MV-4-11 (cell line): ENCODE measurements at regions not wholly inside any gene's neighbourhood (a gene's known extent, or its start where the extent isn't known, plus 50 kb on each side); places are given as distances from the start of the nearest gene placed in this dataset.
A peak's percentile ranks its signal among the peaks of the same experiment; 100 is the strongest.
"Not testable (repeated sequence)": the region's sequence is repeated elsewhere in the genome, so short reads cannot be mapped to it uniquely, and the experiment has no call there.

Experiments
- DNase-seq: peaks from one replicate; lab custom pipeline; 2025; lab: John Stamatoyannopoulos, UW

DNA sequence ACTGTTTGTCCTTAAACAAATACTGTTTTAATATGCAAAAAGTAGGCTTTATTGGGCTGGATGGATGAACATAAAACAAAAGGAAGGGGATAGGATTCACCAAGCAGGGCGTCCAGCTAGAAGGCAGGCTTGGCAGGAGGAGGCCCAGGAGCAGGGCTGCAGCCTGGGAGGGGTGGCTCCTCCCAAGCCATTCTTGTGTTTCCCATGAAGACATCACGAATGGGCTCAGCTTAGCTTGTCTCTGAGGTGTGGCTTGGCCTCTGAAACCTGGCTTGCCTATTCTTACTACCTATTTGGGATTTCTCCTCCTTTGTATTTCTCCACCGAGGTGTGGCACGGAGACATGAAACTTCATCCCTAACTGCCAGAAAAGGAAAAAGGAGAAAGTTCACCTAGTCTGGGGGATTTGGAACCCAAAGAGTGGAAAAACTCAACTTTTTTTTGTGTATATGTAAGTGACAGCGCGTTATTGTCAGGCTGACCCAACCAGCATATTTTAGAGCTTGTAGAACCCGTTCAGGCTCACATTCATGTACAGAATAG, 481.9 kb upstream of the SPRED2 start:
- no peak for DNase-seq

DNA sequence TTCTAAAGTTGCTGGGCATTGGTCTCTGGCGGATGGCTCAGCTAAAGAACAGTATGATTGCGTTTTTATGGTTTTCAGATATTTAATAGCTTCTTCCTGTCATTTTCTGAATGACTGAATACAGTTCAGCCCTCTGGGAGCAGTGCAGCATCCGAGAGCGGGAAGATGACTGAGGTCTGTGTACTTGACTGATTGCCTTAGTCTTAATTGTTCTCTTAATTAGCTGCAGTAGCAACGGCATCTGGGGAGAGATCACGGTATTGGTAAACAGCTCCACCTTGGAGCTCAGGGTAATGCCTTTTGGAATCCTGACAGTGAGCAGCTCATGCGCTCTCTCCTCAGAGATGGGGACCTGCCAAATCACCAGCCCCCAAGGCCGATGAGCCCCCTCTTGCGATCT, 481.4 kb upstream of the SPRED2 start:
- no peak for DNase-seq

DNA sequence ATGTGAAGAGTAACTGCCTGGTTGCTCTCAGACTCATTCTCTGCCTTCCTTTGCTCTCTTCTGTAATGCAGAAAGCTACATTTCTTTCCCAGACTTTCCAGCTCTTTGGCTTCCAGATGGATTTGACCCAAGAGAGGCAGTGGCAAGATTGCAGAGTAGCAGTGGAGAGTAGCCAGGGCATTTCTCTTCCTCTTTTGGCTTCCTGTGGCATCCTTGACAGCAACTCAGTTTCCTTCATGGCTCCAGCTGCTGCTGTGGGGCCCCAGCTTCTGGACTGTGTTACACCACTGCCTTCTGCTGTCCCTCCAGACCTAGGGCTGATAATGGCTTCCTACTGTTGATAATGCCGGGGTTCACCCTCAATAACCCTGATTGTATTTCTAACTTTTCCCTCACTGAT, 469.4 kb upstream of the SPRED2 start:
- peak; percentile 75 for DNase-seq

DNA sequence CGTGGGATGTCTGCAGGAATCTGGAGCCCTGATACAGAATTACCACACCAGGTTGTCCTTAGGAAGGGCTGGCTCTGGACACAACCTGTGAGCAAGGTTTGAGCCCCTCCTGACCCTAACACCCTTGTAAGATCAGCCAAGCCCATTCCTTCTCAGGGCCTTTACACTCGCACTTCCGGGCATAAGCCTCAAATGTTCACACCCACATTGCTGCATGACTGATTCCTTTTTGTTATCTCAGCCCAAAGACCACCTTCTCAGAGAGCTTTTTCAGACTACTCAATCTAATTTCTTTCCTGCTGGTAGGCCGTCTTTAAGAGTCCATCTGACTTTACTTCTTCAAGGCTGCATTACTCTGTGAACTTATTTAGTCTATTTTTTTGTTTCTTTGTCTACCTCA, 464.0 kb upstream of the SPRED2 start:
- no peak for DNase-seq

DNA sequence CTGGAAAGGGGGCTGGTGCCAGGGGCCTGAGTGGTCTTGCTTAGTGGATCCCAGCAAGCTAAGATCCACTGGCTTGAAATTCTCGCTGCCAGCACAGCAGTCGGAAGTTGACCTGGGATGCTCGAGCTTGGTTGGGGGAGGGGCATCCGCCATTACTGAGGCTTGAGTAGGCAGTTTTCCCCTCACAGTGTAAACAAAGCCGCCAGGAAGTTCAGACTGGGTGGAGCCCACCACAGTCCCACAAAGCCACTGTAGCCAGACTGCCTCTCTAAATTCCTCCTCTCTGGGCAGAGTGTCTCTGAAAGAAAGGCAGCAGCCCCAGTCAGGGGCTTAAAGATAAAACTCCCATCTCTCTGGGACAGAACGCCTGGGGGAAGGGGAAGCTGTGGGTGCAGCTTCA, 457.7 kb upstream of the SPRED2 start:
- DNase-seq = not testable (repeated sequence)

DNA sequence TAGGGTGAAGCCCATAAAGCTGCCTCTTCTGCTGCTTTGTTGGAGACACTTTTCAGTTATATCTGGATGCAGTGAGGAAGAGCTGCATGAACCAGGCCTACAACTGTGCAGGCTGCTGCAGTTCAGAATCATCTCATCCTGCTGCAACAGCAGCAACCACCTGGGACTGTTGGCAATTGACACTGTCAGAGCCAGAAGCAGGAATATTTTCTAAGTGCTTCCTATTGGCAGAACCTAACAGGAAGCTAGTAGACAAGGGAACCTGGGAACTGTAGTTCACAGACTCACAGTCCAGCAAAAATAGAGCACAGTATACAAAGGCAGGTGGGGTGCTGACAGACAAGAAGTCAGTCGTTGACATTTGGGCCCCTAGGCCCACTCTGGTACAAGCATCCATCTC, 452.9 kb upstream of the SPRED2 start:
- DNase-seq = no peak

DNA sequence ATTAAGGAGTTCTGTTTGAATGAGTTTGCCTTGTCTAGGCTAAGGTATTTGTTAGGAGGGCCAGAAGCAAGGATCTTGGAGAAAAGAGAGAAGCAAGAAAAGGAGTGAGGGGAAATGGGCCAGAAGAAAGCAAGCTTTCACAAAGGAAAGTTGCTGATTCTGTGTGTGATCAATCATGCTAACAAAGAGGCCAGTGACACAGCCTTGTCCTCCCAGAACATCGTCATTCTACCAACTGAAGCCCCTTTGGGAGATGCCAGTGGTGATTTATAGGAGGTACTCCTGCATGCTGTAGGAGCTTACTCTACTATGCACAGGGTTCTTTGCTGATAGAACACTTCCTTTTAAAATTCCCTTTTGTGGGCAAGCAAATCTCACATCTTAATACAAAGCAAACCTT, 449.2 kb upstream of the SPRED2 start:
- no peak for DNase-seq

DNA sequence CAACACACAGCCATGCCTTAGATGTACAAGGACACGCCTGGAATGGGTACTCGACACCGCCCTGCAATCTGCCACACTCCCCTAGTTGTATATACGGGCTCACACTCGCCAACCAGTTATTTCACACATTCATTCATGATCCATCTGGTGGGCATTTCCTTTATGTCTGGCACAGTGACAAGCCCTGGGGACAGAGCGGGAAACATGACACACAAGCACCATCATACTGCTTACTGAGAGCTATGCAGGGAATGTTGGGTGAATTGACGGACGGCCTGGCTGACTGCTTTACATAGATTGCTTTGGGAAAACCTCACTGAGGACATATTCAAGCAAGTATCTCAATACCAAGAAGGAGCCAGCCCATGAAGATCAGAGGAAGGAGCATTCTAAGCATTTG, 448.0 kb upstream of the SPRED2 start:
- DNase-seq = no peak

DNA sequence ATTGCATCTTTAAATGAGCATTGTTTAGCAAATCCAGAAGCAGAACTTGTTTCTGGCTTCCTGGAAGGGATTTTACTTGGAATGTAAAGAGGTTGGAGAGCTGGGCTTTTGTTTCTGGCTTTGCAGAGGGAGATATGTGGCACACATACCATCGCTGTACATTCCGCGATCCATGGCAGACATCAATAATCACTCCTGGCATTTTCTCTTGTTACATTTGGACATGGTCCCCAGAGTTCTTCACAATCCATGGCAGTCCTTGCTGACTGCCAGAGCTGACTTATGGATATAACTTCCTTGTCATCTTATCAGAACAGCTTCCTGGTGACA, 445.6 kb upstream of the SPRED2 start:
- DNase-seq = no peak

DNA sequence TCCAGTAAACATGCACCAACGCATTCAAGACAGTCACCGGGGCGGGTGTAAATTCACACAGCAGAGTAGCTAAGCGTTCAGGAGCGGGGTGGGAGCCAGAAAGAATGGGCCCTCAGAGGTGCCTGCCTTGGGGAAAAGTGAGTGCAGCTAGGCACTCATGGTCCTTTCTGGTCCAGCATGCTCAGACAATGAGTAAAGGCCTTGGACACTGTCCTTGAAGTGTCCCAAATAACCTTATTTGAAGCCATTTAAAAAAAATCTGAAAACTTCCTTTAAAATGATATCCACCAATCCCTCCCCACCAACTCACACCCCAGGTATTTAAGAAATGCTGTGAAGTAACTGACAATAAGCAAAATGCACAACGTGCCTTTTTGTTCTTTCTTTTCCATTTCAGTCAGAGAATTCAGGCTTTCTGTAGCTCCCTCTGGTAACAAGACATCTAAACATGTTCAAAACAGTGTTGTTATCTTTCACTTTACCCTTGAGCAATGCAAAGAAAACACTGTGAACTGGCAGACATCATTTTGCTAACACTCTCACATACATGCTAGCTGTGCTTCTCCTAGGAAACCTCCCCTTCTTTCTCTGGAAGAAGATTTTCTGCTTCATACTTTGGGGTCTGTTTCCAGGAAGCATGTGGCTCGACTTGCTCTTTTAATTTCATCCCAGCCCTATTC, 445.1 kb upstream of the SPRED2 start:
- DNase-seq = no peak

DNA sequence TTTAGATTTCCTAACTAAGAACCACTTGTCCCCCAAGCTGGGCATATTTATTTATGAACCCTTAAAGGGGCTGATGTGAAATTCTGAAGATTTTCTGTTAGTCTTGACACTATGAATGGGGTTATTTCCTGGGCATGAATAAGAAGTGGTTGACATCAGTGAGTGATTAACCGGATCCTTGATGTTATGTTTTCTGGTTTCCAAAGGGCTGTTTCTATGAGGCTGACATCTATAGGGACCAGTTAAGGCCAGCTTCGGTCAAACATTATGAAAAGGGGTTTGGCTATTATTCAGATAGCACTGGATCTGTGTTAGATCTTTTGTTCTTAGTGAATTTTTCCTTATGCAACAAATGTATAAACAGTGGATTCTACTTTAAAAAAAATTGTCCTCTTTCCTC, 443.7 kb upstream of the SPRED2 start:
- no peak for DNase-seq

DNA sequence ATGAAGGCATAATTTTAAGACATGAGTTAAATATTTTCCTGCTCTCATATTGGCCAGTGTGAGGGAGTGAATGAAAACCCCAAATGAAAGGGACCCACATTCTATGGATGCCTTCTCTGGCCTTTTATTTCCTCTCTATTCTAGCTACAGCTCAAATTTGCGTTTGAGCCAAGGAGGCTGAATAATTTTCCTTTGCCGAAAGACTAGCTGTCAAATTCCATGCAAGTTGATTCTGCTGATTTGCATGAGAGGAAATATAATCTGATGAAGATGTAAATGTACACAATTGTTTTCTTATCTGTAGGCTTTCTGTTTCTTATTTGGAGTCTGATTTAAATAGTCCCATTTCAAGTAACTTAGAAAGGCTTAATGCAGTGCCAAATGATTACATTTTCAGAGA, 438.4 kb upstream of the SPRED2 start:
- DNase-seq = no peak

DNA sequence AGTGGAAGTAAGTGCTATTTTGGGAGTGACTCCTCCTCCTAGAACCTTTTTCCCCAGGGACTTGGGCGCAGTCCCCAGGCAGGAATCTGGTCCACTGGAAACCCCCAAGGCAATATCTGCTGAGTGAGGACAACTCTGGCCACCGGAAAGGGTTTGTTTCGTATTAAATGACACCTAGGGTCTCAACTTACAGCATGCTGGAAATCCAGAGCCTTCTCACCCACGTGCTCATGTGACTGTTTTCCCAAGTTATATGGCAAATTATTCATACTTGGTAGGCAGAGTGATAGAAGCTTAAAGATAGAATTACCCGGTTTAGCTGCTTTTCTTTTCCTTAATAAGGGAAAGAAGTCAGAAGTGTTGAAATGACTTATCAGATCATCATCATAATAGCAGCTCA, 436.9 kb upstream of the SPRED2 start:
- no peak for DNase-seq

DNA sequence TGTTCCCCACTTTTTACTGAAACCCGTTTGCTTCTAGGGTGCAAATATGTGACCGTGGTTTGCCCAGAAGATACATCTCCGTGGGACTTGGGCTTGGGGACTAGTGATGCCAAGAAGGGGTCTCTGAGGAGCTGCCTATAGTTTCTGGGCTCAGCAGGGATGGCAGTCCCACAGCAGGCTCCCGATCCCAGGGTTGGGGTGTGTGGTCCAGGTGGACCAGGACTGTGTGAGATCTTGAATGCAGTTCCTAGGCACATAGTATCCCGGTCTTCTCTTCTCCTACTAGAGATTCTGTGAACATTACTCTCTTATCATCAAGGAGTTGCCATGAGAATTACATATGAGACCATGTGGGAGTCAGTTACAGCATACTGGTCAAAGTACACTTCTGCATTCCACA, 435.8 kb upstream of the SPRED2 start:
- DNase-seq = no peak

DNA sequence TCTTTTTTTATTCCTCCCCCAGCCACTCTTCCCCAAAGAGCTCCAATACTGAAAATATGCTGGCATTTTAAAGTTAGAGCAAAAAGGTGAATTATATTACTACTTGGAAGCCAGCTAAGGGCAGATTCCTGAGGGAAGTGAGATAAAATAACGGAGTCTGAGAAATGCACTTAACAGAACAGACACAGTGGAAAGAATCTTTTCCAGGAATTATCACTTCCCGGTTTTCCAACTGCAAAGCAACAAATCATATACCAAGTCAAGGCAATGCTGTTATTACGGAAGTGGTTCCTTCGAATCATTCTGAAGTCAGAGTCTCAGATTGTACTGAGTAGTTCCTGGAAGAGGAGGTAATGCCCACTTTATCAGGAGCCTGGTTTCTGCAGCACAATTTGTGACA, 435.0 kb upstream of the SPRED2 start:
- DNase-seq = no peak

DNA sequence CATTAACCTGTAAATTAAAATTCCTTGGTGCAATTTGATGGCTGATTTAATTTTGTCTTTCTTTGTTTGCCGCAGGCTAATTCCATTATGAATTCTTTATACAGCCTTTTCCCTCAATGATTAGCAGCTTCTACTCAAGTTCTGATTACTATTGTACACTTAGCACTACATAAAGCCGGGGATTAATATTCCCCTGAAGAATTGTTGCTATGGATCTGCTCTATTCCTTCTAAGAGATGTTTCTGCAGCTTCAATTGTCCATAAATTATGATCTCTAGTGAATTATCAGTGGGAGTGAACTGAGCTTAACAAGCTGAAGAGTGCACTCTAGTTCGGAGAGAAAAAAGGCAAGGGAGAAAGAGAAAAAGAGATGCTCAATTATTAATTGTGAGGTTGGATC, 433.7 kb upstream of the SPRED2 start:
- no peak for DNase-seq

DNA sequence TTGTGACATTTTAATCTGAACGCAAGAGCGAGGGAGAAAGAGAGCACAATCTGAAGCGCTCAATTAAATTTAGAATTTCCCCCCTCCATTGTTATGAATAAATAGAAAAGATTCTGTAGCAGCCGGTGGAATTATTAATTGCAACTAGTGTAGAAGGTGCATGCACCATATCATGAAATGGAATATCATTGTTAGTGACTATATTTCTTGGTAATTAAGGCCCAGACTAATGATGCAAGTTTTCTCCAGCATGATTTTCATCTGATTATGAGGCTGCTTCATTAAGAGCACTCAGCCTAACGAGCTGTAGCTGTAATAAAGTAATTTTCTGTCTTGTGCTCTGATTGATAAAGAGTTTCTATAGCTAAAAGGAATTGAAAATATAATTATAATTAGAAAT, 432.2 kb upstream of the SPRED2 start:
- DNase-seq = no peak

DNA sequence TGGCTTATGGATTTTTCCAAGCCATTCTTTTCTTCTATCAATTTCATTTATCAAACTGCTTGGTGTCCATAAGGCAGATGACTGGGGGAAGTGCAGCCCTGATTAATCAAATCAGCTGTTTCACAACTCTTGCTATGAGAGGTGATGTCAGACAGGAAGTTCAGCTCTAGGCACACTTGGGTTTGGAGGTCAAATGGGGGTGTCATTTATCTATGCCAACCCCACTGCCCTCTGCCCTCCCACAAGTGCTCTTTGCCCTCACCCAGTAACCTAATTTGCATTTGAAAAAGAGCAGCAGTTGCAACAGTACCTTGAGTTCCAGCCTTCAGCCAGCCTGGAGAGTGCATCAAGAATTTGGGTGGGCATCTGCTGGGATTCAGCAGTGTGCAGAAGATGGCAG, 431.3 kb upstream of the SPRED2 start:
- DNase-seq = no peak

DNA sequence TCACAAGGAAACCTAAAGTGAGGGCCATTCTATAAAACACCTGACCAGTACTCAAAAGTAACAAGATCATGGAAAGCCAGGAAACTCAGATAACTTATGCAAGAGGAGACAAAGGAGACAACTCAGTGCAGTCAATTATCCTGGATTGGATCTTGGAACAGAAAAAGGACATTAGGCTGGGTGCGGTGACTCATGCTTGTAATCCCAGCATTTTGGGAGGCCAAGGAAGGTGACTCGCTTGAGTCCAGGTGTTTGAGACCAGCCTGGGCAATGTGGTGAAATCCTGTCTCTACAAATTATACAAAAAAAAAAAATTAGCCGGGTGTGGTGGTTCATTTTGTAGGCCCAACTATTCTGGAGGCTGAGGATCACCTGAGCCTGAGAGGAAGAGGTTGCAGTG, 424.5 kb upstream of the SPRED2 start:
- no peak for DNase-seq

DNA sequence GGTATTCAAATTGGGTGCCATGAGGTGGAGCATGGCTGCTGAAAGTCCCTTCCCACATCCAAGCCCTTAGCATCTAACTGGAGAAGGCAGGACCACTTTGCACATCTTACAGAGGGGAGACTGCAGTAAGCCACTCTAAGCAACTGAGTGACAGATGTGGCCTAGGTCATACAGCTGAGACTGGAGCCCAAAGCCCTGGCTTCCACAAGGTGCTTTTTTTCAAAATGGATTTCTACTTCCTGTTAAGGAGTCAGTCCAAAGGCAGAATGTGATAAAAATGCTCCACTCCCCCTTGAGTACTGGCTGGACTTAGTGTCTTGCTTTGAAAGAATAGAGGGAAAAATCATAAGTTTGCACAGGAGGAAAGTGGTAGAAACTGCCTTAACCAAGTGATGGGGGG, 424.0 kb upstream of the SPRED2 start:
- DNase-seq = no peak

DNA sequence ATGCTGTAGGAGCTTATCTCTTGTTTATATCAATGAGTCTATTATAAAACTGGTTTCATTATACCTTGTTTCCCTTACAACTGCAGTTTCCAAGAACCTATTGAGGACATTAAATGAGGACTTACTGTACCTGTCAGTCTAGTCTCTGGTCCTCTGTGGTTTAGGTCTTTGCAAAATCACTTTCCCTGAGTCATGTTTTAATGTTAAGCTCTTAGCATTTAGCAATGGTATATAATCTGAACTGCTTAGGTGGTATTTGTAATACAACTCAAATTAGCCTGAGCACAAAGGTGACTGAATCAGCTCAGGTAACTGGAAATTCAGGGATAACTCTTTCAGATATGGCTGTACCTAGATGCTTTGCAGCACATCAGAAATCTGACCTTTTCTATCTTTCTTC, 418.3 kb upstream of the SPRED2 start:
- DNase-seq = no peak

DNA sequence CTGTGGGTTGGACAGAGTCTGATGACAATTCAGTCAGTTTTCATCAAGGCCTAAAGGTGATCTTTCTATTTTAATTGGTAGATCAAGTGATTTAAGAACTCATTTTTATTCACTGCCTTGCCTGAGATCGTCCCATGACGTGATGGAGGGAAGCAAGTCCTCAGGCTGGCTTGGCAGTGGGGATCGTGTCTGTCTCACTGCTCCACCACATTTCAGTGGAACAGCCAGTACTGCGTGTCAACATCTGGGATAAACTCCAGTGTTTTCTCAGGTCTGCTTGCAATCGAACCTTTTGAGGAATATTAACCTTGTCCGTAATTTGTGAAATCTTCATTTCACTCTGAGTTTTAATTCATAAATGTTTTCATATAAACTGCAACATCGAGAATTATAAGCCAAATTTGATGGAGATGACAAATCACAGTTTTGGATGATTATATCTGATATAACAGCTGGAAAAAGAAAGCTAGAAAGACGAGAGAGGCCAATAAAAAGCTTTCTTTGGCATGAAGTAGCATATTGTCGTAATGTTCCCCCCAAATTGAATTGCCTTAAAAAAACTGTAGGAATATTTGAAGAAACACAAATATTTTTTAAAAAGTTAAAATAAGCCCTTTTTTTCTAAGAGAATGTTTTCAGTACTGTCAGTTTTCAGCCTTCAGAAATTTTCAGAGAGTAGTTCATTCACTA, 414.7 kb upstream of the SPRED2 start:
- no peak for DNase-seq

DNA sequence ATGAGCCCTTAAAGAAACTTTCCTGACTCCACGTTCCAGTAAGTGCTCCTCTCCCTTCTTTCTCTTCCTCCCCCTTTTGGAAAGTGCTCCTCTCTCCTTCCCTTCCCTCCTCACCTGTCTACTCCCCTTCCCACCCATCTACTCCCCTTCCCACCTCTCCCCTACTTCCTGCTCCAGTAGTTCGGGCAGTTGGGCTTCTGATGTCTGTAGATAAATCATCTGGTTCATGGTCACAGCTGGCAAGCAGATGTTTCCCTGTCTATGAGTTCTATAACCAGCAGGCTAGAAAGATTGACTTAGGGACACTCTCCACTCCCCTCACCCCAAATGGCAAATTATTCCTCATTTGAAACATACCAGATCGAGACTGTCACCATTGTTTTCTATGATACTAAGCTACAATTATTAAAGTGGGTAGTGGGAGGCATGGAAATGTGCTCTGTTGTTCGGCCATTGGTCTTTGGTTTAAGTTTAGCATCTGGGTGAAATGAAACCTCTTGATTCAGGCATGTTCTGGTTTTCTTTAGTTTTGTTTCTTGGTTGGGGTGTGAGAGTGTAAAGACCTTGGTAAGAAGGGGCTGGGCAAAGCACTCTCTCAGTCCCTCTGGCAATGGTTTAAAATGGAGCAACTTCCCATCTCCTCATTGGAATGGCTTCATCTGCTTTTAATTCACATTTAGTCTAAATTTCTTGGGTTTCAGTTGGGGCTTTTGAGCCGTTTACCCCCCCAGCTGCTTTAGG, 413.2 kb upstream of the SPRED2 start:
- no peak for DNase-seq
